ENCODE measurements at regions not wholly inside any gene's neighbourhood (a gene's known extent, or its start where the extent isn't known, plus 50 kb on each side); places are given as distances from the start of the nearest gene placed in this dataset.

GRCh38 chr6:6866656-6867403 lies 240.9 kb upstream of the RREB1 start:
- Histone ChIP-seq H3K79me2 (ENCODE audit: insufficient read depth, low read length) (no peaks in the 10 kb centered on the region), H3K9ac (ENCODE audit: low read length) (no peak overlapping the region), H3K27ac (ENCODE audit: low read depth, low read length, poor library complexity, severe bottlenecking) (no peak overlapping the region), H3K4me1 (ENCODE audit: insufficient read depth, low read length, severe bottlenecking) (no peaks in the 10 kb centered on the region), H3K27me3 (ENCODE audit: insufficient read depth, low read length) (no peaks in the 10 kb centered on the region), H2AFZ (ENCODE audit: low read length) (no peak overlapping the region), H3K9me3 (ENCODE audit: low read length) (no peaks in the 10 kb centered on the region), H3K36me3 (ENCODE audit: insufficient read depth, low read length) (no peaks in the 10 kb centered on the region), H3F3A (ENCODE audit: insufficient read depth, low read length) (no peaks in the 10 kb centered on the region), H3K9me2 (ENCODE audit: low read depth, low read length) (no peaks in the 10 kb centered on the region), H3K4me3 (ENCODE audit: low read depth, low read length, poor library complexity, severe bottlenecking) (no peak overlapping the region), H3K4me2 (ENCODE audit: low read length) (no peak overlapping the region), H4K20me1 (ENCODE audit: insufficient read depth, low read length) (no peaks in the 10 kb centered on the region)
- TF ChIP-seq EZH2 (IDR thresholded peaks at IDR 0.05; ENCODE audit: borderline replicate concordance, low read length) (no peak), CTCF (IDR thresholded peaks at IDR 0.05; ENCODE audit: low read length) (no peak)

- no peaks in the 10 kb centered on the region for H3K9me3 ChIP-seq (ENCODE audit: low read length)
- H3F3A ChIP-seq (ENCODE audit: insufficient read depth, low read length): no peaks in the 10 kb centered on the region
- H3K4me2 ChIP-seq (ENCODE audit: low read length): no peak overlapping the region
- H3K27ac ChIP-seq (ENCODE audit: low read depth, low read length, poor library complexity, severe bottlenecking): no peak overlapping the region
- no peaks in the 10 kb centered on the region for H3K27me3 ChIP-seq (ENCODE audit: insufficient read depth, low read length)
- H3K9ac ChIP-seq (ENCODE audit: low read length): no peak overlapping the region
- no peaks in the 10 kb centered on the region for H4K20me1 ChIP-seq (ENCODE audit: insufficient read depth, low read length)
- no peaks in the 10 kb centered on the region for H3K36me3 ChIP-seq (ENCODE audit: insufficient read depth, low read length)
- TF ChIP-seq EZH2 (IDR thresholded peaks at IDR 0.05; ENCODE audit: borderline replicate concordance, low read length) (no peak), CTCF (IDR thresholded peaks at IDR 0.05; ENCODE audit: low read length) (no peak)
- no peak overlapping the region for H2AFZ ChIP-seq (ENCODE audit: low read length)
- H3K4me1 ChIP-seq (ENCODE audit: insufficient read depth, low read length, severe bottlenecking): no peaks in the 10 kb centered on the region
- H3K4me3 ChIP-seq (ENCODE audit: low read depth, low read length, poor library complexity, severe bottlenecking): no peak overlapping the region
- H3K79me2 ChIP-seq (ENCODE audit: insufficient read depth, low read length): no peaks in the 10 kb centered on the region
- no peaks in the 10 kb centered on the region for H3K9me2 ChIP-seq (ENCODE audit: low read depth, low read length)
These were observed 240.4 kb upstream of the RREB1 start for GRCh38 chr6:6867404-6867799.

GRCh38 chr6:6869094-6869493 lies 238.7 kb upstream of the RREB1 start:
- H3K36me3 ChIP-seq (ENCODE audit: insufficient read depth, low read length): no peaks in the 10 kb centered on the region
- no peaks in the 10 kb centered on the region for H3K9me3 ChIP-seq (ENCODE audit: low read length)
- TF ChIP-seq EZH2 (IDR thresholded peaks at IDR 0.05; ENCODE audit: borderline replicate concordance, low read length): no peak
- TF ChIP-seq CTCF (IDR thresholded peaks at IDR 0.05; ENCODE audit: low read length): no peak

More at GRCh38 chr6:6869094-6869493, 238.7 kb upstream of the RREB1 start:
- H3K4me2 ChIP-seq (ENCODE audit: low read length): no peak overlapping the region
- no peak overlapping the region for H2AFZ ChIP-seq (ENCODE audit: low read length)
- no peaks in the 10 kb centered on the region for H4K20me1 ChIP-seq (ENCODE audit: insufficient read depth, low read length)
- H3K79me2 ChIP-seq (ENCODE audit: insufficient read depth, low read length): no peaks in the 10 kb centered on the region
- H3K9ac ChIP-seq (ENCODE audit: low read length): no peak overlapping the region
- H3F3A ChIP-seq (ENCODE audit: insufficient read depth, low read length): no peaks in the 10 kb centered on the region
- H3K27me3 ChIP-seq (ENCODE audit: insufficient read depth, low read length): no peaks in the 10 kb centered on the region
- H3K4me1 ChIP-seq (ENCODE audit: insufficient read depth, low read length, severe bottlenecking): no peaks in the 10 kb centered on the region
- H3K27ac ChIP-seq (ENCODE audit: low read depth, low read length, poor library complexity, severe bottlenecking): no peak overlapping the region
- no peak overlapping the region for H3K4me3 ChIP-seq (ENCODE audit: low read depth, low read length, poor library complexity, severe bottlenecking)
- no peaks in the 10 kb centered on the region for H3K9me2 ChIP-seq (ENCODE audit: low read depth, low read length)
